HG03095 (cell line): ENCODE measurements at regions not wholly inside any gene's neighbourhood (a gene's known extent, or its start where the extent isn't known, plus 50 kb on each side); places are given as distances from the start of the nearest gene placed in this dataset.

Experiments
- ATAC-seq: cut with Tn5 transposase; IDR thresholded peaks from one replicate; pipeline ENCODE4 v1.9.1; 2021; ENCODE audit warnings: moderate library complexity; ENCODE audit not compliant: unreplicated experiment

DNA sequence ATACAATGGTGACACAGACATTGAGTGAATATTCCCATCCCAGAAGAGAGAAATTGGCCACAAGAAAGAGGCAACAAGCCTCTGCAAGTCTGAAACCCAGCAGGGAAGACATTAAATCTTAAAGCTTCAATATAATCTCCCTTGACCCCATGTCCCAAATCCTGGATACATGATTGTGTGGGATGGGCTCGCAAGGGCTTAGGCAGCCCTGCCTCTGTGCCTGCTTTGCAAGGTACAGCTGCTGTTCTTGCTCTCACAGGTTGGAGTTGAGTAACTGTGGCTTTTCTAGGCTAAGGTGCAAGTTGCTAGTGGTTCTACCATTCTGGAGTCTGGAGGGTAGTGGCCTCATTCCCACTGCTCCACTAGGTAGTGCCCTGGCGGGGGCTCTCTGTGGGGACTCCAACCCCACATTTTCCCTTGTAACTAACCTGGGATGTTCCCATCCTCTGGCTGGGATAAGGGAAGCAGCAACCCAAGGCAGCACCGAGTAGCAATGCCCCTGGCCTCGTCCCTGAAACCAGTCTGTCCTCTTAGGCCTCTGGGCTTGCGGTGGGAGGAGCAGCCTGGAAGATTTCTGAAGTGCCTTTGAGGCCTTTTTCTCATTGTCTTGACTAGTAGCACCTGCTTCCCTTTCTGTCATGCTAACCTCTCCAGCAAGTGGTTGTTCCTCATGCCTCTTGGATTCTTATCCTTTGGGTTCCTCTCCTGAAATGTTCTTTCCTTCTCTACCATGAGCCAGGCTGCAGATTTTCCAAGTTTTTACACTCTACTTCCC is 90.0 kb downstream of the FAM174B start:
- no peak for ATAC-seq

DNA sequence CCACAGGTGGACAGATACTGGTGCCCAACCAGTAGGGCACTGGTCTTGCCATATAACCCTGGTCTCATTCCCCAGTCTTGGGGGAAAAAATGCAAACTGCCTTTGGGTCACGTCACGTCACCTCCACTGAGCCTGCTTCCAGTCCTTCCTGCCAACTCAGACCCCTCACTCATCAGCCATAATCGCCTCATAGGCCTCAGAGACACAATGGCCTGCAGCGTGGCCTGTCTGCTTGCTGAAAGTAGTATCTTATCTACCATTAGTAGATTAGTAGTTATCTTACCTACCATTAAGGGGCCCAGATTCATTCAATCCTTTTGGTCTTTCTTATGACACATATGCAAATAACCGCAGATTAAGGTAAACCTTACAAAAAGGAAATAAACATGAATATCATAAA is 93.8 kb downstream of the FAM174B start:
- ATAC-seq, result no peak

DNA sequence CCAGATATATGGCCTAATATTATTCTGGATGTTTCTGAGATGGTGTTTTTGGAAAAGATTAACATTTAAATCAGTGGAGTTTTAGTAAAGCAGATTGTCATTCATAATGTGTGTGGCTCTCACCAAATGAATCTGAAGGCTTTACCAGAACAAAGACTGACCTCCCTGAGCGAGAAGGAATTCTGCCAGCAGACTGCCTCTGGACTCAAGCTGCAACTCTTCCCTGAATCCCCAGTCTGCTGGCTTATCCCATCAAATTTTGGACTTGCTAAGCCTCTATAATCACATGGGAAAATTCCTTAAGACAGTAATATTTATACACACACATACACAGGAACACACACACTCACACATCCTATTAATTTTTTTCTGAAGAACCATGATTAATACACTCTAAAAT is 102.3 kb downstream of the FAM174B start:
- ATAC-seq, result no peak

DNA sequence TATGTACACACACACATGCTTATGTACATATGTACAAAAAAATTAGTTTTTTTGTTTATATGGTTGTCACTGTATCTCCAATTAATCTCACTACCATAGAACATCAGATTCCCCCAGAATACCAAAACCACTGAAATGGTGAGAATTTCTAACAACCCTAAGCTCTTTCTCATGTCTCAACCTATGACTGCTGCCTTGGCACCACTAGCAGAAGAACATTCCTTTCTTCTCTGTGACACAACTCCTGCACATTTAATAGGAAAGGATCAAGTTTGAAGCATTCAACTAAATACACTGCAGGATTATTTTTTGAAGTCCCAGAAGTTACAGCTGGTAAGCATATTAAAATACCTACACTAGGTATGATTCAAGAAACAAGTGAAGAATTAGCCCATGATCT is 109.6 kb downstream of the FAM174B start:
- no peak for ATAC-seq

GRCh38 chr15:92541291-92542200 is 114.0 kb downstream of the FAM174B start:
- no peak for ATAC-seq

GRCh38 chr15:92538115-92538514 is 117.5 kb downstream of the FAM174B start:
- no peak for ATAC-seq

DNA sequence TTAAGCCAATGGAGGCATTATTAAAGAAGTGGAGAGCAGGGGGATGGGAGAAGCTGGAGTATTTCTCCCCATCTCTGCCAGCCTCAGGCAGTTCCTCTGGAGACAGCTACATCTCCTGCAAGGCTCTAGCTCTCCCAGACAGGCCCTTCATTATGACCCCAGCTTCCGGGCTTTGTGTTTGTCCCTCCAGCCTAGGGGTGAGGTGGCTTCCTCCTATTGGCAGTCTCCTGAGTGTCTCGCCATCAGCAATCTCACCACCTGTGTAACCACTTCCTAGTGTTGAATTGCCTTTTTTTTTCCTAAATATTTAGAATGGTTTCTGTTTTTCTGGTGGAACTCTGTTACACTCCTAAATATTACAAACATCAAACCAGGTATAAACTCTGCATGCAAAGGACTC is 122.3 kb downstream of the FAM174B start:
- no peak for ATAC-seq

DNA sequence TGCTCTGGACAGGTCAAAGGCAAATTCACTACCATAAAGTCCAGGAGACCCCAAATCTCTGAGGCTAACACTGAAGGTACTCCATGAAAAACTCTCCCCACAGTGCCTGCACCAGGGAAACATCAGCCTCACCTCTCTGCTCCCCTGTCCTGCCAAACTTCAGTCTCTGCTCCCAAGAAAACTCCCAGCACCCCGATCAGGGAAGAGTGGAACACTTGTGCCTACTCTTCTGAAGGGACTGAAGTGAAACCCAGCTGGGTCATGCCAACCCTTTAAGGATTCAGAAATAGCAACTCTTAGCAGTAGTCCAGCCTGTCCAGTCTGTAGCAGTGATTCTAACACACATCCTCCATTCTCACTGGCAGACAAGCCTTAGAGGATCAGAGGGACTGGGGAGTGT is 124.2 kb downstream of the FAM174B start:
- no peak for ATAC-seq

DNA sequence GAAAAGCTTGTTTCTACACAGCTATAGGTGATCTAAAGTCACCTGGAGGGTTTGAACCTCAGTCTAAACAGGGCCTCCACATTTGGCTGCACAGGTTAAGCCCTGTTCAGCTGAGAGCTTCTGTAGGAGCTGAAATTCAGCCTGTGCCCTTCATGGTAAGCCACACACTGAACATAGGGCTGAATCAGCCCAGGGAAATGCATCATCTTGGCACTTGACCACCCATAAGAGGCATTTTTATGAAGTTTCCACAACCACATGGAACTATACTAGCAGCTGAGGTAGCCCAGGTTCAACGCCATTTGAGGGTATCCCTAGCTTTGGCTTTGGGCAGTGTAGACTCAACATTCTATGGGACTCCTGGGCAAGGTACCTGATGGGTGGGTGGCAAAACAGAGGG is 126.8 kb downstream of the FAM174B start:
- no peak for ATAC-seq

- ATAC-seq, result no peak
These were observed 128.4 kb downstream of the FAM174B start for GRCh38 chr15:92527197-92527596.

GRCh38 chr15:92525758-92526245 is 129.8 kb downstream of the FAM174B start:
- no peak for ATAC-seq

- ATAC-seq, result no peak
These were observed 130.6 kb downstream of the FAM174B start for GRCh38 chr15:92524874-92525565.

DNA sequence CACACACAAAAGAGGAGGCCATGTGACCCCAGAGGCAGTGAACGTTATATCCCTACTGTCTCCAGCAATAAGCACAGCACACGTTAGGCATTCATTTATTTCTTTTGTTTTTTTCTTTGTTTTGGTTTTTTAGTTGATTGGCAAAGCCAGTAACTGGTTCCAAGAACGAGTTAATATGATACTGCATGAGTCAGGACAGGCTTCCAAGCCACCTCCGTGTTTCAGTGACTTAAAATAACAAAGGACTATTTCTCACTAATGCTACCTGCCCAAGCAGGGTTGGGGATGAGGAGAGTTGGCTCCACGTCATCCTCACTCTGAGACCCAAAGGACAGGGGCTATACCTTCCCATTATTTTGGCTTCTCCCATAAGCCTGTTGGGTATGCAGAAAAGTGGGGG is 130.5 kb downstream of the ST8SIA2 start:
- ATAC-seq, result no peak

DNA sequence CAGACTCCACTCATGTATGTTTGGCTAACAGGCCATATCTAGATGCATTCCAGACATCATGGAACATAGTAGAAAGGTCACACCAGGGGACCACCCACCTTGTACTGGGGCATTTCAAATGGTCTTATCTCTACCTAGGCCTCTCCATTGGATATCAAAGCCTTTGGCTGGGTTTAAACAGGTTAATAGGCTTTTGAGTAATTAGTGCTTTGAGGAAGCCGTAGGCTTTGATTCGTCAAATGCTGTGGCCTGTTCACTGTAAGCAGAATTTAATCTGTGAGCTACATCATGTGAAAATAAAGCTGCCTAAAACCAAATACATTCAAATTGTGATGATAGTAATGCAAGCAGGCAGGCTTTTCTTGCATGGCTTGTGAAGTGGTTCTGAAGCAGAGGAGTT is 129.5 kb downstream of the ST8SIA2 start:
- ATAC-seq, result no peak

DNA sequence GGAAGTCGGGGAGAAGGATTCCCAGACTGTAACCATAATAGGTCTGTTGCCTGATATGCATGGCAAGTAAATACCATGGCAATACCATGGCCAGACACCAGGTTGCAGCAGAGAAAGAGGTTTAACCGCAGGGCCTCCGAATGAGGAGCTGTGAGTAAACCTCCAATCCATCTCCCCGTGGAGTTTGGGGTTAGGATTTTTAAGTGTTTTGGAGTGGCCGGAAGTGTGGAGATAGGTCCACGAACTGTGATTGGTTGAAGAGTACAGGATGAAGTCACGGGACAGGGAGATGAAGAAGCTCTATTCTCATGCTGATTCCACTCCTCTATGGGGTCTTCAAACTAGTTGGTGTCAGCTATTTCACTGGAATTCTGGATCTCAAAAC is 127.9 kb downstream of the ST8SIA2 start:
- ATAC-seq, result peak; percentile 91

DNA sequence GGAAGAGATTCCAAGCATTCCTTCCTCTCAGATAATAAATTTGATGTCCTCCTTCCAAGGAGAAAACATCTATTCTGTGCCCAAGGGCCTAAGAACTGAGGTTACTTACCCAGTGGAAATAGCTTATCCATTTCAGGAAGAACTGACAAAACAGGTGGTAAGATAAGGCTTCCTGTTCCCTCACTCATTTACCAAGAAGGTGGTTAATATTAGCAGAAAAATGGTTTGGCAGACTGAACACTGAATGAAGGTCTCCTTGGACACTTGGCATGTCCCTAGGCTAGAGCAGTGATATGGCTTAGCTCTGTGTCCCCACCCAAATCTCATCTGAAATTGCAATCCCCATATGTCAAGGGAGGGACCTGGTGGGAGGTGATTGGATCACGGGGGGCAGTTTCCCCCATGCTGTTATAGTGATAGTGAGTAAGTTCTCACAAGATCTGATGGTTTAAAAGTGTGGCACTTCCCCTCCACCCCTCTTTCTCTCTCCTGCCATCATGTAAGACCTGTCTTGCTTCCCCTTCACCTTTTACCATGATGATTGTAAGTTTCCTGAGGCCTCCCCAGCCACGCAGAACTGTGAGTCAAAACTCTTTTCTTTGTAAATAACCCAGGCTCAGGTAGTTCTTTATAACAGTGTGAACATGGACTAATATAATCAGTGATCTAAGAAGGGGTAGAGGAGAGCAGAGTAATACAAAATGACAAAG is 127.4 kb downstream of the ST8SIA2 start:
- peak; percentile 28 for ATAC-seq

GRCh38 chr15:92519709-92520108 is 126.0 kb downstream of the ST8SIA2 start:
- ATAC-seq, result no peak
